K562 (cell line): ENCODE measurements at regions not wholly inside any gene's neighbourhood (a gene's known extent, or its start where the extent isn't known, plus 50 kb on each side); places are given as distances from the start of the nearest gene placed in this dataset.
A peak's percentile ranks its signal among the peaks of the same experiment; 100 is the strongest.

Experiments used
- FOXP1 ChIP-seq: sonication (generic); formaldehyde crosslinking; IDR thresholded peaks from 2 replicates; pipeline ENCODE4 v1.8.0; 2022; ENCODE audit warnings: mild to moderate bottlenecking, missing genetic modification reagents
- MYC ChIP-seq, 2 experiments: fragments of 250-450 bp in 1 of 2; sonication (Bioruptor Pico) in 1 of 2; IDR thresholded peaks; 2 replicates each; pipeline versions ENCODE4 v1.5.1 to v1.6.1; 2012 to 2021; ENCODE audit warnings: low read depth in 2 of 2, borderline replicate concordance in 1 of 2, improper control_type of control experiment in 1 of 2, low read length in 1 of 2, mild to moderate bottlenecking in 1 of 2, moderate library complexity in 1 of 2
- NEUROD1 ChIP-seq: fragments of 150-350 bp; IDR thresholded peaks from 2 replicates; pipeline ENCODE4 v1.6.1; 2014; ENCODE audit warnings: borderline replicate concordance, low read length, low read depth; ENCODE audit not compliant: partially characterized antibody
- POLR2G ChIP-seq: fragments of 200-400 bp; formaldehyde crosslinking; IDR thresholded peaks from 2 replicates; pipeline ENCODE4 v1.6.1; 2017; ENCODE audit warnings: low read depth, mild to moderate bottlenecking, antibody characterized with exemption, low read length, moderate library complexity
- ZNF444 ChIP-seq: fragments of 250-450 bp; sonication (Bioruptor Pico); IDR thresholded peaks from 2 replicates; pipeline ENCODE4 v1.4.0; 2020; ENCODE audit warnings: mild to moderate bottlenecking, moderate library complexity
- TF ChIP-seq, protein P1 (sequence below): fragments of 450-650 bp; IDR thresholded peaks from 2 replicates; pipeline ENCODE4 v1.6.1; 2014; ENCODE audit warnings: low read depth, mild to moderate bottlenecking, moderate library complexity, borderline replicate concordance
- TF ChIP-seq, protein P2 (sequence below): fragments of 200-600 bp; sonication (generic); IDR thresholded peaks from one replicate; pipeline ENCODE4 v1.6.1; 2012; ENCODE audit warnings: mild to moderate bottlenecking, low read depth, low read length, inconsistent platforms
- TF ChIP-seq, protein P3 (sequence below): fragments of 250-450 bp; sonication (Bioruptor Pico); IDR thresholded peaks from 2 replicates; pipeline ENCODE4 v1.5.0; 2022; ENCODE audit warnings: mild to moderate bottlenecking
- TF ChIP-seq, protein P4 (sequence below): fragments of 250-450 bp; sonication (Bioruptor Pico); IDR thresholded peaks from 2 replicates; pipeline ENCODE4 v1.4.0; 2020; ENCODE audit warnings: mild to moderate bottlenecking, moderate library complexity

DNA sequence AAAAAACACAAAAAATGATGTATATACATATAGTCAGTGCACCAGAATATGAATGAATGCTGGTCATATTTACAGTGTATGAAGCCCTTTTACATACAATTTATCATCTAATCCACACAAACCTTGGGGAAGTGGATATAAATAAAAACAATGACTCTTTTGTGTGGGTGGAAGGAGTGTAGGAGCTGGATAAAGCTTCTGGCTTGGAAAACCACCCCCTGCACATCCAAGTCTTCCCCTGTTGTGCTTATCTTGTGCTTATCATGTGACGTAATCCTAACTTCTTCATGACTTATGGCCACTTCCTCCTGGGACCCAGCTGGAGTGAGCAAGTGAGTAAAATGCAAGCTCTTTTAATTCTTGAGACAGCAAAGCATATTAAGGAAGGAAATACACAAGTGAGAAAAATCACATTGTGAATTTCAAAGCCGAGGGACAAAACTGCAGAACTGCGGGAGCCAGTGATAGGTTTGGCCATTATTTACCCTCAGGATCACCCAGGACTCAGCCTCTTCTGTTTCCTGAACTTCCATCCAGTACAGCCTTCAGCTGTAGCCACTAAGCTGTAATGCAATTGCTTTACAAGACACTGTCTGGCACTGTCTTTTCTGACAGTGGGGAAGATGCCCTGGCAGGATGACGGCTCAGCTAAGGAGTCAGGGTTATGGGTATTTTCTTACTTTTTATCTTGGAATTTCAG lies 104.0 kb upstream of the PPM1J start (continued):
- TF ChIP-seq, protein P1, sequence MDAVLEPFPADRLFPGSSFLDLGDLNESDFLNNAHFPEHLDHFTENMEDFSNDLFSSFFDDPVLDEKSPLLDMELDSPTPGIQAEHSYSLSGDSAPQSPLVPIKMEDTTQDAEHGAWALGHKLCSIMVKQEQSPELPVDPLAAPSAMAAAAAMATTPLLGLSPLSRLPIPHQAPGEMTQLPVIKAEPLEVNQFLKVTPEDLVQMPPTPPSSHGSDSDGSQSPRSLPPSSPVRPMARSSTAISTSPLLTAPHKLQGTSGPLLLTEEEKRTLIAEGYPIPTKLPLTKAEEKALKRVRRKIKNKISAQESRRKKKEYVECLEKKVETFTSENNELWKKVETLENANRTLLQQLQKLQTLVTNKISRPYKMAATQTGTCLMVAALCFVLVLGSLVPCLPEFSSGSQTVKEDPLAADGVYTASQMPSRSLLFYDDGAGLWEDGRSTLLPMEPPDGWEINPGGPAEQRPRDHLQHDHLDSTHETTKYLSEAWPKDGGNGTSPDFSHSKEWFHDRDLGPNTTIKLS: no peak
- TF ChIP-seq, protein P2, sequence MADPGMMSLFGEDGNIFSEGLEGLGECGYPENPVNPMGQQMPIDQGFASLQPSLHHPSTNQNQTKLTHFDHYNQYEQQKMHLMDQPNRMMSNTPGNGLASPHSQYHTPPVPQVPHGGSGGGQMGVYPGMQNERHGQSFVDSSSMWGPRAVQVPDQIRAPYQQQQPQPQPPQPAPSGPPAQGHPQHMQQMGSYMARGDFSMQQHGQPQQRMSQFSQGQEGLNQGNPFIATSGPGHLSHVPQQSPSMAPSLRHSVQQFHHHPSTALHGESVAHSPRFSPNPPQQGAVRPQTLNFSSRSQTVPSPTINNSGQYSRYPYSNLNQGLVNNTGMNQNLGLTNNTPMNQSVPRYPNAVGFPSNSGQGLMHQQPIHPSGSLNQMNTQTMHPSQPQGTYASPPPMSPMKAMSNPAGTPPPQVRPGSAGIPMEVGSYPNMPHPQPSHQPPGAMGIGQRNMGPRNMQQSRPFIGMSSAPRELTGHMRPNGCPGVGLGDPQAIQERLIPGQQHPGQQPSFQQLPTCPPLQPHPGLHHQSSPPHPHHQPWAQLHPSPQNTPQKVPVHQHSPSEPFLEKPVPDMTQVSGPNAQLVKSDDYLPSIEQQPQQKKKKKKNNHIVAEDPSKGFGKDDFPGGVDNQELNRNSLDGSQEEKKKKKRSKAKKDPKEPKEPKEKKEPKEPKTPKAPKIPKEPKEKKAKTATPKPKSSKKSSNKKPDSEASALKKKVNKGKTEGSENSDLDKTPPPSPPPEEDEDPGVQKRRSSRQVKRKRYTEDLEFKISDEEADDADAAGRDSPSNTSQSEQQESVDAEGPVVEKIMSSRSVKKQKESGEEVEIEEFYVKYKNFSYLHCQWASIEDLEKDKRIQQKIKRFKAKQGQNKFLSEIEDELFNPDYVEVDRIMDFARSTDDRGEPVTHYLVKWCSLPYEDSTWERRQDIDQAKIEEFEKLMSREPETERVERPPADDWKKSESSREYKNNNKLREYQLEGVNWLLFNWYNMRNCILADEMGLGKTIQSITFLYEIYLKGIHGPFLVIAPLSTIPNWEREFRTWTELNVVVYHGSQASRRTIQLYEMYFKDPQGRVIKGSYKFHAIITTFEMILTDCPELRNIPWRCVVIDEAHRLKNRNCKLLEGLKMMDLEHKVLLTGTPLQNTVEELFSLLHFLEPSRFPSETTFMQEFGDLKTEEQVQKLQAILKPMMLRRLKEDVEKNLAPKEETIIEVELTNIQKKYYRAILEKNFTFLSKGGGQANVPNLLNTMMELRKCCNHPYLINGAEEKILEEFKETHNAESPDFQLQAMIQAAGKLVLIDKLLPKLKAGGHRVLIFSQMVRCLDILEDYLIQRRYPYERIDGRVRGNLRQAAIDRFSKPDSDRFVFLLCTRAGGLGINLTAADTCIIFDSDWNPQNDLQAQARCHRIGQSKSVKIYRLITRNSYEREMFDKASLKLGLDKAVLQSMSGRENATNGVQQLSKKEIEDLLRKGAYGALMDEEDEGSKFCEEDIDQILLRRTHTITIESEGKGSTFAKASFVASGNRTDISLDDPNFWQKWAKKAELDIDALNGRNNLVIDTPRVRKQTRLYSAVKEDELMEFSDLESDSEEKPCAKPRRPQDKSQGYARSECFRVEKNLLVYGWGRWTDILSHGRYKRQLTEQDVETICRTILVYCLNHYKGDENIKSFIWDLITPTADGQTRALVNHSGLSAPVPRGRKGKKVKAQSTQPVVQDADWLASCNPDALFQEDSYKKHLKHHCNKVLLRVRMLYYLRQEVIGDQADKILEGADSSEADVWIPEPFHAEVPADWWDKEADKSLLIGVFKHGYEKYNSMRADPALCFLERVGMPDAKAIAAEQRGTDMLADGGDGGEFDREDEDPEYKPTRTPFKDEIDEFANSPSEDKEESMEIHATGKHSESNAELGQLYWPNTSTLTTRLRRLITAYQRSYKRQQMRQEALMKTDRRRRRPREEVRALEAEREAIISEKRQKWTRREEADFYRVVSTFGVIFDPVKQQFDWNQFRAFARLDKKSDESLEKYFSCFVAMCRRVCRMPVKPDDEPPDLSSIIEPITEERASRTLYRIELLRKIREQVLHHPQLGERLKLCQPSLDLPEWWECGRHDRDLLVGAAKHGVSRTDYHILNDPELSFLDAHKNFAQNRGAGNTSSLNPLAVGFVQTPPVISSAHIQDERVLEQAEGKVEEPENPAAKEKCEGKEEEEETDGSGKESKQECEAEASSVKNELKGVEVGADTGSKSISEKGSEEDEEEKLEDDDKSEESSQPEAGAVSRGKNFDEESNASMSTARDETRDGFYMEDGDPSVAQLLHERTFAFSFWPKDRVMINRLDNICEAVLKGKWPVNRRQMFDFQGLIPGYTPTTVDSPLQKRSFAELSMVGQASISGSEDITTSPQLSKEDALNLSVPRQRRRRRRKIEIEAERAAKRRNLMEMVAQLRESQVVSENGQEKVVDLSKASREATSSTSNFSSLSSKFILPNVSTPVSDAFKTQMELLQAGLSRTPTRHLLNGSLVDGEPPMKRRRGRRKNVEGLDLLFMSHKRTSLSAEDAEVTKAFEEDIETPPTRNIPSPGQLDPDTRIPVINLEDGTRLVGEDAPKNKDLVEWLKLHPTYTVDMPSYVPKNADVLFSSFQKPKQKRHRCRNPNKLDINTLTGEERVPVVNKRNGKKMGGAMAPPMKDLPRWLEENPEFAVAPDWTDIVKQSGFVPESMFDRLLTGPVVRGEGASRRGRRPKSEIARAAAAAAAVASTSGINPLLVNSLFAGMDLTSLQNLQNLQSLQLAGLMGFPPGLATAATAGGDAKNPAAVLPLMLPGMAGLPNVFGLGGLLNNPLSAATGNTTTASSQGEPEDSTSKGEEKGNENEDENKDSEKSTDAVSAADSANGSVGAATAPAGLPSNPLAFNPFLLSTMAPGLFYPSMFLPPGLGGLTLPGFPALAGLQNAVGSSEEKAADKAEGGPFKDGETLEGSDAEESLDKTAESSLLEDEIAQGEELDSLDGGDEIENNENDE: no peak
- TF ChIP-seq MYC (IDR thresholded peaks at IDR 0.05; ENCODE audit: low read depth, low read length): no peak
- TF ChIP-seq MYC (CRISPR knock-in tag; IDR thresholded peaks at IDR 0.05; ENCODE audit: borderline replicate concordance, low read depth): no peak
- TF ChIP-seq, protein P3, sequence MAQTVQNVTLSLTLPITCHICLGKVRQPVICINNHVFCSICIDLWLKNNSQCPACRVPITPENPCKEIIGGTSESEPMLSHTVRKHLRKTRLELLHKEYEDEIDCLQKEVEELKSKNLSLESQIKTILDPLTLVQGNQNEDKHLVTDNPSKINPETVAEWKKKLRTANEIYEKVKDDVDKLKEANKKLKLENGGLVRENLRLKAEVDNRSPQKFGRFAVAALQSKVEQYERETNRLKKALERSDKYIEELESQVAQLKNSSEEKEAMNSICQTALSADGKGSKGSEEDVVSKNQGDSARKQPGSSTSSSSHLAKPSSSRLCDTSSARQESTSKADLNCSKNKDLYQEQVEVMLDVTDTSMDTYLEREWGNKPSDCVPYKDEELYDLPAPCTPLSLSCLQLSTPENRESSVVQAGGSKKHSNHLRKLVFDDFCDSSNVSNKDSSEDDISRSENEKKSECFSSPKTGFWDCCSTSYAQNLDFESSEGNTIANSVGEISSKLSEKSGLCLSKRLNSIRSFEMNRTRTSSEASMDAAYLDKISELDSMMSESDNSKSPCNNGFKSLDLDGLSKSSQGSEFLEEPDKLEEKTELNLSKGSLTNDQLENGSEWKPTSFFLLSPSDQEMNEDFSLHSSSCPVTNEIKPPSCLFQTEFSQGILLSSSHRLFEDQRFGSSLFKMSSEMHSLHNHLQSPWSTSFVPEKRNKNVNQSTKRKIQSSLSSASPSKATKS (CRISPR knock-in tag): no peak
- TF ChIP-seq ZNF444 (CRISPR knock-in tag): no peak
- TF ChIP-seq NEUROD1: peak; percentile 55
- no peak for TF ChIP-seq POLR2G
- TF ChIP-seq, protein P4, sequence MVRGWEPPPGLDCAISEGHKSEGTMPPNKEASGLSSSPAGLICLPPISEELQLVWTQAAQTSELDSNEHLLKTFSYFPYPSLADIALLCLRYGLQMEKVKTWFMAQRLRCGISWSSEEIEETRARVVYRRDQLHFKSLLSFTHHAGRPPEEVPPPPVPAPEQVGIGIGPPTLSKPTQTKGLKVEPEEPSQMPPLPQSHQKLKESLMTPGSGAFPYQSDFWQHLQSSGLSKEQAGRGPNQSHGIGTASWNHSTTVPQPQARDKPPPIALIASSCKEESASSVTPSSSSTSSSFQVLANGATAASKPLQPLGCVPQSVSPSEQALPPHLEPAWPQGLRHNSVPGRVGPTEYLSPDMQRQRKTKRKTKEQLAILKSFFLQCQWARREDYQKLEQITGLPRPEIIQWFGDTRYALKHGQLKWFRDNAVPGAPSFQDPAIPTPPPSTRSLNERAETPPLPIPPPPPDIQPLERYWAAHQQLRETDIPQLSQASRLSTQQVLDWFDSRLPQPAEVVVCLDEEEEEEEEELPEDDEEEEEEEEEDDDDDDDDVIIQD (CRISPR knock-in tag): no peak
- TF ChIP-seq FOXP1 (CRISPR knock-in tag): 0 out of 2 replicates have a peak, but pooled peaks have one; percentile 19
